HG03571 (cell line): ENCODE measurements at regions not wholly inside any gene's neighbourhood (a gene's known extent, or its start where the extent isn't known, plus 50 kb on each side); places are given as distances from the start of the nearest gene placed in this dataset.

Source experiments
- ATAC-seq: cut with Tn5 transposase; IDR thresholded peaks from one replicate; pipeline ENCODE4 v1.9.1; 2021; ENCODE audit not compliant: unreplicated experiment

DNA sequence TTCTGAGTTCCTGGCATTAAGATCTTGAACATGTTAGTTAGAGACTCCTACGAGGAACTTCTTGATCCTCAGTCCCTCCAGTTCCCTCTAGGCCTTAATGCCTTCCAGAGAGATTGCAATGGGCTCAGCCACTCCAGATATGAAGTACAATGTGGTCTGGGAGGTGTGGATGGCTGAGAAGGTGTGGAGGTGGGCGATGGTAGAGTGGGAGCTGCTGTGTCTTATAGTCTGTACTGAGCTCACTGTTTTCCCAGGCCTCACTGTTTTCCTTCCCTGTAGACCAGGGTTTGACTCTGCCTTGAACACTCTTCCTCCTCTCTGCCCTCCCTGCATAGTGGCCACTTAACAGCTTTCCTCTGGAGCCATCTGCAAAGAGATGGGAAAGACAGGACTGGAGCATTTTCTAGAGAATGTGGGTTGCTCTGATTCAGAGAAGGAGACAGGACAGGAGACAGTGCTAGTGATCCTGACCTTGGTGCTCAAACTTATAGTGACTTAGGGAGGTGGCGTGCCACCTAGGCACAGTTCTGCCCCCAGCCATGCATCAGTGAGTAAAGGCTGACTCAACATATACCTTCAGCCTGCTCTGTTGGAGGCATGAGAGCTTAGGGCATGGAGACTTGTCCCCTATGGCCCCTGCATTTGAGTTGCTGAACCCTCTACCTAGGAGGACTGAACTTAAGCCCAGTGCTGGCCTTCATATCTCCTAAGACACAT is 129.7 kb downstream of the TDRD15 start:
- ATAC-seq, result no peak

DNA sequence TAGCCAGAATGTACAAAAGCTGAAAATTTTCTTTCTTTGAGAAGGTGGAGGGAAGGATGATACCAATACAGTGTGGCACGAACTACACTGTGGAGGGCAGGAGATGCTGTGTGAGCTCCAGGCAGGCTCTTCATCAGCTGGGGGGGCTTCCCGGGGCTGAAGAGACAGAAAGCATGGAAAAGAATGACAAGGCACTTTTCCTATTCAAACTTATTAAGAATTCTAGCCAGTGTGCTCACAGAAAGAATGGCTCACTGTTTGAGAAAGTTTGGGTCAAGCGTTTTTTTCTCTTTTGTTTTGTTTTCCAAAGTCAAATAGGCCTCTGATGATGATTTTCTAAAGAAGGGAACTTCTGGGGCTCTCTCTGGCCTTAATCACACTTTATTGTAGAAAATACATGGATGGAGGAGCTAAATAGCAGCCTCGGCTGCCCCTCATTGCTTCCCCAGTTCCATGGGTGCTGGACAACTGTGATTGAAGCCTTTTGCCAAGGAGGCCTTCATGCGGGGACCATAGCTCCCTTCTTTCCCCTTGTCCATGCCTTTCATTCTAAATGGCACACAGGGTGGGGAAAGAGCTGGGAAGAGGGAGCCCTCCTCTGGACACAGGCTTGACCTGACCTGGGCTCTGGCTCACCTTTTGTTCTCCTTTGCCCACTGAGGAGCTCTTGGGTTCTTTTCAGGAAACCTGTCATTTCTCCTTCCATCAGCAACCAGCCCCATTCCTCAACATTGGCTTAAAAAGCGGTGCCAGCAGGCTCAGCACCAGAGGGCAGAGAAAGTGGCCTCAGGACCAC is 130.6 kb downstream of the TDRD15 start:
- no peak for ATAC-seq

DNA sequence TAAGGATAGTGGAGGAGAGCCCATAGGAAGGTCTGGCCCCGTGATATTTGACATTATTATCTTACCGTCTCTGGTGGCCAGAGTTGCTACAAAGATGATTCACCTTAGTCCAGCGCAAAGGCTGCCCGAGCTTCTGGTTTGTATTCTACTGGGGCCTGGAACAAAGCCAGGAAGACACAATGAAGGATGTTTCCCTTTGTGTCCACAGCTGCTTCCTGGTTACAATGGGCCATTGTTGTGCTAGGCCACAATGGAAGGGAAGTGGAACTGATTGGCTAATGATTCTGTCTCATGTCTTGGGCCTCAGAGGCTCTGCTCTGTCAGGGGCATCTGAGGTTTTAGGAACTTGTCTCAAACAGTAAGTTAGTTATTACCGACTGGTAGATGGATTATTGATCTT is 132.2 kb downstream of the TDRD15 start:
- peak; percentile 88 for ATAC-seq

DNA sequence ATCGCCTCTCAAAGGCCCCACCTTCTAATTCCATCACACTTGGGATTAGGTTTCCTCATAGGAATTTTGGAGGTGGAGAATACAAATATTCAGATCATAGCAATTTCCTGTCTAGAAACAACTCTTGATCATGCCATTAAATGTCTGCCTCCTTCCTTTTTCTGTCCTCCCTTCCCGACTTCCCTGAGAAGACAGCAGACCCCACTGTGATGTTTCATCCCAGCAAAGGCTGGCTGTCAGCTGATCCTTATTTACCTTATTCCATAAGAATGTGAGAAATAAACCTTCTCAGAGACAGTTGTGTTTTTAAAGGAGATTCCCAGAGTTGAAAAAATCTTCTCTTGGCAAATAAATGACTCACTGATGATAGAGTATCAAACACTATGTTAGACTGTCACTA is 133.9 kb downstream of the TDRD15 start:
- no peak for ATAC-seq

DNA sequence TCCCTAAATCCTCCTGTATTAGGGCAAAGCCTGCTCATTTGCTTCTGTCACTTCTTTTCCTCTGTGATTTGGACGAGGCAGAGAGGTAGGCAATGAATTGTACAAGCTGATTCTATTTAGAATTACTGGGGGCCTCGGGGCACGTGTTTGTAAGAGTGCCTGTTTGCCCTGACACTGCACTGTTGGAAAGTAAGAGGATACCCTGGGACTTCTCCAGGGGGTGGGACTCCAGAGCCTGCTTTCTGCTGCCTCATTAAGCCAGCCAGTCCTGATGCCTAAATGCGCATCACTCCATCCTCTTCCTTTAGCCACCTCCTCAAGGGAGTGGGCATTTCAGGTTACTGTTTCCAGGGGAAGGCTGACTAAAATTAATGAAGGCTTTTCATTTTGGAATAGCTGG is 134.3 kb downstream of the TDRD15 start:
- no peak for ATAC-seq

DNA sequence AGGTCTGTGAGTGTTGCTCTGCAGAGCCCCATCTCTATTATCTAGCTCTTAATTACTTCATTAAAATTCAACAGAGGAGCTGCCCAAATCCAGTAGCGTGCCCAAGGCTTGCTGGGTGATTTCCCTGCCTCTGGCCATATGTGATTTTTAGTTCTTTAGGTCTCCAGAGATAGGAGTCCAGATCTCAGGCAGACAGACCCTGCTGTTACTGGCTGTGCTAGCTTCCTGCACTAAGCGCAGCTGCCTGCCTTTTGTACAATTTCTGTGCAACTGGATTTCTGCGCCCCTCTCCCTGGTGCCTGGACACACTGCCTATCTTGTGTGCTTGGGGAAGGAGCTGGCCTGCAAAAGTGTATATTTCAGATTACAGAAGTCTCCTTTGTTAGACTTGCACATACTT is 136.5 kb downstream of the TDRD15 start:
- ATAC-seq, result no peak

DNA sequence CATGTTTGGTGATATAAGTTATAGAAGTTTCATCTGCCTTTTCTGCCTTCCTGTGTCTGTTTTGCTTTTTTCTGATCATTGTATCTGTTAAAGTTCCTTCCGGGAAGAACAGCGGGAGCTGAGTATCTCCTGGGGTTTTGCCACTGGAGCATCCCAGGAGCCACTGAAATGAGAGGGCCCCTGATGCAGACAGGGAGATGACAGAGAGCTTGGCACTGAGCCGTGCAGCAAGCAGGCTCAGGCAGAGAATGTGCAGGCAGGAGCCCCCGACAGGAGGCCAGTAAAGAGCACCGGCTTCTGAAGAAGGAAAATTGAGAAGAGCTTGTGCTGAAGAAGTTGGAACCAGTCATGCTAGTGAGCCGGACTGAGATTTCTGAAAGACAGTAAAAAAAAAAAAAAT is 137.8 kb downstream of the TDRD15 start:
- no peak for ATAC-seq

DNA sequence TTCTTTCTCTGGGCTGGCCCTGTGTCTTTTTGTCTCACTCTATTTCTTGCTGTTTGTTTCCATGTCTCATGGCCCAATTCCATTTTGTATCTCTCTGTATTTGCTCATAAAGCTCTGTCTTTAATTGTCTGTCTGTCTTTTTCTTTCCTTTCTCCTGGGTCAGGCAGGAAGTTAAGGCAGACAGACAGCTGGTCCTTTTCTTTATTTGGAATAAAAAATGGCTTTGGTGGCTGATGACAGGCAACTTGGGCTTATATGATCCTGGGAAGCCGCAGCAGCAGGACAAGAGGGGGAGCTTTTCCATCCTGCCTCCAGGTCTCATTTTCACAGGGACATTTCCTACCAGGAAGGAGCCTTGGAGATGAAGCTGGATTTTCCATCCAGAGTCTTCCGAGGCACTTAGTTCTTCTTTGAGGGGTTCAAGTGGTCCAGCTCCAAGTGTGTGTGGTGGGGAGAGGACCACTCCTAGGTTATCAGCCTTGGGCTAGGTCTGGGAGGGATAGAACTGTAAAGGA is 138.7 kb downstream of the TDRD15 start:
- no peak for ATAC-seq

DNA sequence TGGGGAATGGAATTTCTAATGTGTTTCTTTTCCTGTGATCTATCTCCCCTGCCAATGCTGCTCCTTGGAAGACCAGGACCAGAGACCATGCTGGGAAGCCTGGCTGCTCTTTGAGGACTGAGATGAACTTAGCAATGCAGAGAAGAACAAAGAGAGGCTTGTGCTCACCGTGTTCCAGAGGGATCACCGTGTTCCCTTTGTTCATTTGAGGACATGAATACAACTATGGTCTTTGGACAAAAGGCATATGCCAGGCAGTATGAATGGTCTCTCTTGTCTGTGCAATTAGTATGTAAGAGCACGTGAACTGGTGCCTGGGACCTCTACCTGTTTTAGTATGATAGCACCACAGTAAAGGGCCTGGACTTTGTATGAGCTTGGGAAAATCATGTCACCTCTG is 139.9 kb downstream of the TDRD15 start:
- no peak for ATAC-seq

DNA sequence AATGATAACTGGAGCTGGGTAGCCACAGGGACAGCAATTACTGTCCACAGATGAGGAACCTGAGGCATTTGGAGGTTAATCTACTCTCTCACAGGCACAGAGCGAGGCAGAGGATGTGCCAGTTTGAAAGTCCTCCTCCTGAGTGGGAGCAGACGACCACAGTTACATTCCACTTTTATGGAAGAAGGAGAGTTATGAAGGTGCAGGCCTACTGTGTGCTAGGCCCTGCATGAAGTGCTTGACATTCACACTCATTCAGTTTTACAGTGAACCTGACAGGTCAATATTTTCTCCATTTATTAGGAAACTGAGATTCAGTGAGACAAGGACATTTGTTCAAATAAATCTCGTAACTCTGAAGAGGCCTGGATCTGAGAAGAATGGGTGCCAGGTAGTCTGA is 142.0 kb downstream of the TDRD15 start:
- no peak for ATAC-seq

DNA sequence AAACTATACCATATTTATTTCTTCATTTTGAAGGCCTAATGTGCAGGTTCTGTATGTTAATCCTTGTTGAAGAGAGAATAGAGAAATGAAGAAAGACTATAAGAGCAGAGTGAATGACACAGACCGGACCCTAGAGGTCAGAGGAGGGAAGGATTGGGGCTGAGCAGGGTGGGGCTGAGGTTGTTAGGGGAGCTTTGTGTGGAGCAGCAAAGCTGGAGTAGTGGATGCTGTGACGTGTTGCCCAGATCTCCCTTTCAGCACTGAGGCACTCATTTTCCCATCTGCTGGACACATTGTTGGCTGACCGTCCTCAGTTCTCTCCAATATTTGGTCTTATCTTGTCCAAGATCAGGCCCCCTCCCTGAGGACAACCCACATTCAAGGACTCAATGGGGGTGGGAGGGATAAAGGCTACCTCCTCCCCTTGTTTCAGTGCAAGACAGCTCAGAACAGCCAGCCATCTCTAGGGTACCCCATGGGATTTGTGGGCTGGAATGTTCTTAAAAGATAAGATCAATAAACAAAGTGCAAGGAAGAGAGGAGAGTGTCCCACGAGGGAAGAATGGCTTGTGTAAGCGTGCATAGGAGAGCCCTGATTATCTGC is 143.6 kb downstream of the TDRD15 start:
- ATAC-seq, result no peak

DNA sequence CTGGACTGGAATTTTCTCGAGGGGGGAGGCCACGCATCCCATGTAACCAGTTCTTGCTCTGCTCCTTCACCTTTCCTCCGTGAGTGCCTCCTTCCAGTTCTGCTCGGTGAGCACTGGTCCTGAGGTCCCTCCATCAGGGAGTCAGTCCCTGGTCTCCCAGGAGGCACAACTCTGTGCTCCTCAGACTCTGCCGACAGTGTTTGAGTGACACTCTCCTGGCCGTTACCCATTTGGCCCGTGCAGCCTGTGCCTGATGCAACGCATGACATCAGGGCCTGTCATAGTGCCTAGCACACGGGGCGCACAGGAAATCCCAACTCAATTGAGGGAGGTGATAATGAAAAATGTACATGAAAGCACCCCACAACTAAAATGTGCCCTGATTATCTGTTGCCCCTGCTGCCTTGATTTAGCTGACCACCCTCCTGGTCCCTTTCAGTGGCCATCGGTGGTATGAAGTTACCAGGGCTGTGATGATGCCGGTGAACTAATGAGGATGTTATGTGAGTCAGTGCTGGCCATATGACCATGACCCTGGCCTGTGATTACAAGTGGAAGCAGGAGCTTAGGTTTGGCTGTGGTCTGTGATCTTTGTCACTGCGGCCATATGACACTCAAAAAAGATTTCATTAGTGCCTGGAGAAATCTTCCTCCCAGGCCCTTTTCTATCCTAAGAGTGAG is 144.6 kb downstream of the TDRD15 start:
- ATAC-seq, result no peak

DNA sequence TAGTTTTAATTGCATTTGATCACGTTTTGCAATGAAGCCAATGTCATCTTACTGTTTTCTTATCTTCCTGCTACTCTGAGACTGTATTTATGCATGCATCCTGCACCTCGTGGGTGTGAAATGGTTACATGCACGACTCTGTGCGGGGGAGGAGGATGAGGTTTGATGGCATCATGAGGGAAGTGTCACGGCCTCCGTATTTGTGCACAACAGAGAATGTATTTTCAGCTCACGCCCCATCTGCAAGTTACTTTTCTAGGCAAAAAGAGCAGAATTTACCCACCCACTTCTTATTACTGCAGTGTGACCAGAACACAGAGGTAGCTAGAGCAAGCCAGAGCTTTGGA is 145.1 kb downstream of the TDRD15 start:
- ATAC-seq, result no peak

DNA sequence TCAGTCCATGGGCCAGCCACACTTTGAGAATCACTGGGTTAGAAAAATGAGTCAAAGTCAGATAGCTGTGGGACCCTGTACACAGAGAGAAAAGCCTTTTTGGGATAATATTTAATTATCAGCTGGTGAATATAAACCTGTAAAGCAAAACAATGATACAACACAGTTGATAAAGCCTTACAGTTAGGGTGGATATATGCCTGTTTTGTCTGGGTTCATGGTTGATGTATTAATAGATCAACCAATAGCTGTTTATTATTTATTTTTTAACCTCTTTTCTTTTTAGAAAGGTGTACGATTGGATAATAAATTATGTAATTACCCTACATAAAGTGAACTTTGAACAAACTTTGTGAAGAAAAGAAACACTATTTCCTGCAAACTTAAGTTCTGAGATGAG is 145.6 kb downstream of the TDRD15 start:
- no peak for ATAC-seq

DNA sequence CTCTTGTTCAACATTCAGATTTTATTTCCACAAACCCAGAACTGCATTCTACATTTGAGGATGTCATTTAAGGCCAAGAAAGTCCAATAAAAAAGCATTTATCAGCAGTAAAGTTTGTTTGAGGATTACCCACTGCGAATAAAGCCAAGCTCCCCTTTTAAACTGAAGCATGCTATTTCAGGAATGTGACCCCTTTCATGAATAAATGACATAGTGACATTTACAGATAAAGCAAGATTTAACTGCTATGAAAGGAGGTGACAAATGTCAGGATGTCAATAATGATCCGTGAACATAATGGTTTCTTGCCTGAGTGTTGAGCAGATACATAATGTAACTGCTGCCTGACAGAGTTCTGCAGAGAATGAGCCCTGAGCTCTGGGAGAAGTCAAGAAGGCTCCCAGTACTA is 146.3 kb downstream of the TDRD15 start:
- no peak for ATAC-seq

DNA sequence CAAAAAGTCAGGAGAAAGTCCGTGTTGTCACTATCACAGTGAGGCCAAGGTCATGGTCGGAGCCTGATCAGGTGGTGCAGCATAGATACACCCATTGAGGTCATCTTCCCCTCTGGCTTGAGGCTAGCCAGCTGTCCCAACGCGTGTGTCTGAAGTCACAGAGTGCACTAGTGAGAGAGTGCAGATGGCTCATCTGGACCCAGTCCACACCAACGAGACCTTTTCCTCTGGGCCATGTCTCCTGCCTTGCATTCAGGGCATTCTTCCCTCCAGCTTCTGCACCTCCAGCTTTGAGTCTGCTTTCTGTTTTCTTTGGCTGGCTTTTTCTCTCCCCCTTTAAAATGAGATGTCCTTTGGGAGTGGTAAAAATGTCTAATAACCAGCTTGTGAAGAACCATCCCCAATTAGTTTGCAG is 146.9 kb downstream of the TDRD15 start:
- ATAC-seq, result no peak

DNA sequence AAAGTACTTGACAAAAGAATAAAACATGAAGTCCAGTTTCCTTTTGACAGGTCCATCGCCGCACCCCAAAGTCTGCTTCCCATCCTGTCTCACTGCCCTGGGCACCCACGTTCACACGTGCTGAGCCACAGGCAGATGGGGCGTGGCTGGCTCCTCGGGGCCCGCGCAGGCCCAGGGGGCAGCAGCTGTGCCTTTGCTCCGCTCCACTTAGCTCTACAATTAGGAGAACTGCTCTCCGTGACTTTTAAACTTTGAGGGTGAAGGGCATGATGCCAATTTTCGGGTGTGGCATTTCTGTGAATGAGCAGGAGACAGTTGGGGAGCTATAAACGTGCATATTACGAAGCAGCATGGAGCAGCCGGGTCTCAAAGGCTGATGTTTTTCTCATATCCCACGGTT is 152.4 kb downstream of the TDRD15 start:
- no peak for ATAC-seq

DNA sequence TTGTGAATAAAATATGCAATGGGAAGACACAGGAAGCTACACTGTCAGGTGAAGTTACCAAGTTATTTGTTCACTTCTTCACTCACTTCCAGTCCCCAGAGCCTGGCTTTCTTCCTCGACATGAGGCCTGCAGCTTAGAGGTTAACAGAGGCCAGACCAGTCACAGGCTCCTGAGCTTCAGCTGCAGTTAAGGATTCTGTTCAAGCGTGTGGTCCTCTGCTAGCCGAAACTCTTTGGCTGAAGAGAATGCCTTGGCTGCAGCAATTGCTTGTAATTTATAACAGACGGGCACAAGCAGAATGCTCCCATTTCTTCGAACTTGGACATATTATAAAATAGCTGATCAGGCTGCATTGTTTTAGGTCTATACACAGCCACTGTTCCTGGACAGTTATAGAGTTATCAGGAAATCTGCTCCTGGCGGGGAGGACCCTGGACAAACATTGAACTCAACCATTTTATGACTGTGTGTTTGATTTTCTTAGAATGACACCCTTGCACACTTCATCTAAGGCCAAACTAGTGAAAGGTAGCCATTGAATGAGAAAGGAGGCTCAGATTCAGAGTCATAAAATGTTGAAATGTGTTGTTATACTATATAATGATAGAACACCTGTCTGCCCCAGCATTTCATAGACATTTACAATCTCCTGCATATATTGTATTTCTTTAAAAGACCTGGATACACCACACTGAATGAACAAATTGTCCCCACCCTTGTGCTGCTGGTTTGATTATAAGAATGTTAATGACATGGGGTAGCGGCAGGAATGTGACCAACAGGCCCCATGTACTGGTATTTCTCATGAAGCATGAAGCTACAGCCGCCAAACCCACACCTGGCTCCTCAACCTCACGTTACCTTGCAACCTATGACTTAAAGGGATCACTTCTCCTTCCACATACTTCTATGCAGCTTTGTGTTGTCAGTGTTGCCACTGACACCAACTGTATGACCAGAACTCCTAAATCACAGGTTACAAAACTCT is 153.6 kb downstream of the TDRD15 start:
- ATAC-seq, result no peak

DNA sequence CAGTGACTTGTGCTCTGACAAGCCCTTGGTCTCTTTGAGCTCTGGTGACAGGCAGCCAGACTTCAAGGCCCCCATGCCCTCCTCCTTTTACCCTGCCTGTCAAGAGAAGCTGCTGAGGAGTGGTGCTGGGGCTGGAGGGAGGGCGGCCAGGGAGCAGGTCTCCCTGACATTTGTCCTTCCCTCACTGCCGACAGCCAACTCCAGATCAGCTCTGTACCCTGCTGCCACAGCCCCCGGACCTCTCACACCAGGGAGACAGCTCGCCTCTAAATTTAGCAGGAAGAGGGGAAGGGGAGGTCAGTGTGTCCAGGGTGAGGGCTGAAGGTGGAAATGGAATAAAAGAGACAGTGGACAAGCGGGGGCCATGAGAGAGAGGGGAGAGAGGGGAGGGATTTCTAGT is 155.8 kb downstream of the TDRD15 start:
- no peak for ATAC-seq

DNA sequence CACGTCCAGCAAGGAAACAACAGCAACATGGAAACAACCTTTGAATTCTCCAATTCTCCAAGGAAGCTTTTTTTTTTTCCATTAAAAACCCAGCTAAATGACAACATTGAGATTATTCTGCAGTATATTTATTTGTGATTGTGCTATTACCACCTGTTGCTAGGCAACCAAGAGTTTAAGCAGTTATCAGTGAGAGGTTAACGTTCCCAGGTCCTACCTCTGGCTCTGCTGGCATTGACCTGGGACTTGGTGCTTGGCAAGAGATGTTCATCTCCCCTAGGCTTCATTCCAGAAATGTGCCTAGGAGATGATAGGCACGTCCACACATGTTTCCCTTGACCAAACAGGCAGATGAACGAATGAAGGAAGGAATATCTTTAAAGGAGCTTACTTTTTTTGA is 157.0 kb downstream of the TDRD15 start:
- ATAC-seq, result no peak
